KMS-11 (cell line): ENCODE measurements at regions not wholly inside any gene's neighbourhood (a gene's known extent, or its start where the extent isn't known, plus 50 kb on each side); places are given as distances from the start of the nearest gene placed in this dataset.

ENCODE experiments used
- H2AFZ ChIP-seq: fragments of 200-600 bp; sonication (generic); 2 replicates; pipeline ENCODE4 v1.6.1; 2016; ENCODE audit warnings: antibody characterized with exemption, mixed run types, low read depth
- H3K27ac ChIP-seq: fragments of 200-600 bp; sonication (generic); 2 replicates; pipeline ENCODE4 v1.6.1; 2016; ENCODE audit warnings: mild to moderate bottlenecking, mixed run types
- H3K27me3 ChIP-seq: fragments of 200-600 bp; sonication (generic); 2 replicates; pipeline ENCODE4 v1.6.1; 2017; ENCODE audit warnings: mild to moderate bottlenecking, low read depth, mixed run types, moderate library complexity; ENCODE audit not compliant: insufficient read depth
- H3K36me3 ChIP-seq: fragments of 200-600 bp; sonication (generic); 2 replicates; pipeline ENCODE4 v1.6.1; 2017; ENCODE audit warnings: mild to moderate bottlenecking, mixed run types; ENCODE audit not compliant: insufficient read depth
- H3K4me1 ChIP-seq: fragments of 200-600 bp; sonication (generic); 2 replicates; pipeline ENCODE4 v1.6.1; 2016; ENCODE audit warnings: mild to moderate bottlenecking, low read depth, mixed run types; ENCODE audit not compliant: poor library complexity, severe bottlenecking
- H3K4me2 ChIP-seq: fragments of 200-600 bp; sonication (generic); 2 replicates; pipeline ENCODE4 v1.7.0; 2016; ENCODE audit warnings: mild to moderate bottlenecking, mixed run types
- H3K4me3 ChIP-seq: fragments of 200-600 bp; sonication (generic); IDR thresholded peaks from 2 replicates; pipeline ENCODE4 v1.6.1; 2017; ENCODE audit warnings: low read depth, low read length, mixed read lengths; ENCODE audit not compliant: insufficient read depth
- H3K79me2 ChIP-seq: fragments of 200-600 bp; sonication (generic); 2 replicates; pipeline ENCODE4 v1.6.1; 2016; ENCODE audit warnings: low read depth, mixed run types; ENCODE audit not compliant: insufficient read depth
- H3K9ac ChIP-seq: fragments of 200-600 bp; sonication (generic); 2 replicates; pipeline ENCODE4 v1.6.1; 2016; ENCODE audit warnings: mild to moderate bottlenecking, mixed run types
- H4K20me1 ChIP-seq: fragments of 200-600 bp; sonication (generic); 2 replicates; pipeline ENCODE4 v1.6.1; 2016; ENCODE audit warnings: mild to moderate bottlenecking, mixed run types; ENCODE audit not compliant: insufficient read depth
- TF ChIP-seq, protein P1 (sequence below): fragments of 200-600 bp; sonication (generic); conservative IDR thresholded peaks from 2 replicates; pipeline ENCODE4 v1.6.1; 2017; ENCODE audit warnings: low read depth, mild to moderate bottlenecking, antibody characterized with exemption, low read length, moderate library complexity, mixed read lengths

DNA sequence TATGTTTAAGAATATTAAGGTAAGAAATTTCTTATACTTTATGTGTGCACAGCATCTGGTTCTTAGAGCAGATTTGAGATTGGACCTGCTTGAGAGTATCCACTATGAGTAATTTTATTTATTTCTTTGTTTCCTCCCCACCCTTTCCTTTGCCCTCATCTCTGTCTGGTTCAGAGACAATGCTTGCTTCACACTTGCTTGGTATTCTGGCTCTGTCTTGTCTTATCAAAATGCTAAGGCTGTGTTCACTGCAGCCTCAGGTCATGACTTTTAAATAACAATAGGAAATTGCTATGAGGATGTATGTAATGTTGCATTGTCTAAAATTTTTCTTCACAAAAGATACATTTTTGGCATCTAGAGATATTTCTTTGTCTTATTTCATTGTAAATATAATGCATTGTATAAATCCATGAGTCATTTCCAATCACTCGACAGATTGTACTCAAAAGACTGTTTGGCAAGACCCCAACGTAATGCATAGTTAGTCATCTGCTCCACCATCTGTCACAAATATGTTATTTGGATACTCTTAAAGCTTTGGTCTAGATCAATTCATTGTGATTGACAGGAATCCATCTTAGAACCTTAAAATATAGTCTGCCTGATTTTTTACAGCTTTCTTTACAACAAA is 395.7 kb downstream of the AASDHPPT start:
- H3K27ac ChIP-seq, result no peak overlapping the region
- no peaks in the 10 kb centered on the region for H4K20me1 ChIP-seq
- H3K27me3 ChIP-seq, result no peaks in the 10 kb centered on the region
- no peak overlapping the region for H3K9ac ChIP-seq
- no peaks in the 10 kb centered on the region for H3K79me2 ChIP-seq
- TF ChIP-seq, protein P1, sequence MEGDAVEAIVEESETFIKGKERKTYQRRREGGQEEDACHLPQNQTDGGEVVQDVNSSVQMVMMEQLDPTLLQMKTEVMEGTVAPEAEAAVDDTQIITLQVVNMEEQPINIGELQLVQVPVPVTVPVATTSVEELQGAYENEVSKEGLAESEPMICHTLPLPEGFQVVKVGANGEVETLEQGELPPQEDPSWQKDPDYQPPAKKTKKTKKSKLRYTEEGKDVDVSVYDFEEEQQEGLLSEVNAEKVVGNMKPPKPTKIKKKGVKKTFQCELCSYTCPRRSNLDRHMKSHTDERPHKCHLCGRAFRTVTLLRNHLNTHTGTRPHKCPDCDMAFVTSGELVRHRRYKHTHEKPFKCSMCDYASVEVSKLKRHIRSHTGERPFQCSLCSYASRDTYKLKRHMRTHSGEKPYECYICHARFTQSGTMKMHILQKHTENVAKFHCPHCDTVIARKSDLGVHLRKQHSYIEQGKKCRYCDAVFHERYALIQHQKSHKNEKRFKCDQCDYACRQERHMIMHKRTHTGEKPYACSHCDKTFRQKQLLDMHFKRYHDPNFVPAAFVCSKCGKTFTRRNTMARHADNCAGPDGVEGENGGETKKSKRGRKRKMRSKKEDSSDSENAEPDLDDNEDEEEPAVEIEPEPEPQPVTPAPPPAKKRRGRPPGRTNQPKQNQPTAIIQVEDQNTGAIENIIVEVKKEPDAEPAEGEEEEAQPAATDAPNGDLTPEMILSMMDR, result no peak
- H2AFZ ChIP-seq, result no peak overlapping the region
- no peaks in the 10 kb centered on the region for H3K36me3 ChIP-seq
- no peak overlapping the region for H3K4me2 ChIP-seq
- H3K4me1 ChIP-seq, result no peaks in the 10 kb centered on the region
- H3K4me3 ChIP-seq, result no peak overlapping the region

- Histone ChIP-seq H3K9ac (no peak overlapping the region), H4K20me1 (no peaks in the 10 kb centered on the region), H3K27me3 (no peaks in the 10 kb centered on the region), H3K36me3 (no peaks in the 10 kb centered on the region), H3K4me3 (no peak overlapping the region), H2AFZ (no peak overlapping the region), H3K79me2 (no peaks in the 10 kb centered on the region), H3K4me1 (no peaks in the 10 kb centered on the region), H3K27ac (no peak overlapping the region), H3K4me2 (no peak overlapping the region)
- TF ChIP-seq, protein P1, result no peak
Observed at GRCh38 chr11:106474274-106474673, 396.8 kb downstream of the AASDHPPT start.

GRCh38 chr11:106475181-106475580 is 397.7 kb downstream of the AASDHPPT start:
- no peaks in the 10 kb centered on the region for H4K20me1 ChIP-seq
- TF ChIP-seq, protein P1, result no peak
- no peak overlapping the region for H3K27ac ChIP-seq
- H2AFZ ChIP-seq, result no peak overlapping the region
- H3K9ac ChIP-seq, result no peak overlapping the region
- H3K4me2 ChIP-seq, result no peak overlapping the region
- no peaks in the 10 kb centered on the region for H3K36me3 ChIP-seq
- no peaks in the 10 kb centered on the region for H3K27me3 ChIP-seq
- no peaks in the 10 kb centered on the region for H3K4me1 ChIP-seq
- H3K79me2 ChIP-seq, result no peaks in the 10 kb centered on the region
- H3K4me3 ChIP-seq, result no peak overlapping the region

DNA sequence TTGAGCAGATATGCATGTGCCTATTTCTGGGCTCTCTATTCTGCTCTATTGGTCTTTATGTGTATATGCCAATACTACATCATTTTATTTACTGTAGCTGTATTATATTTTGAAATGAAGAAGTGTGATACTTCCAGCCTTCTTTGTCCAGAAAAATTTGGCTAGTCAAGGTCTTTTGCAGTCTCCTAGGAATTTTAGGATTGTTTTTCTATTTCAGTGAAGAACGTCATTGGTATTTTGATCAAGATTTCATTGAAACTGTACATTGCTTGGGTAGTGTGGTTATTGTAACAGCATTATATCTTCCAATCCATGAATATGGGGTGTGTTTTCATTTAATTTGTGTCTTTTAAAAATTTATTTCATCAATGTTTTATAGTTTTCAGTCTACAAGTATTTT is 400.3 kb downstream of the AASDHPPT start:
- H2AFZ ChIP-seq, result no peak overlapping the region
- H3K9ac ChIP-seq, result no peak overlapping the region
- H3K36me3 ChIP-seq, result no peaks in the 10 kb centered on the region
- no peaks in the 10 kb centered on the region for H3K27me3 ChIP-seq
- no peaks in the 10 kb centered on the region for H3K4me1 ChIP-seq
- no peaks in the 10 kb centered on the region for H3K79me2 ChIP-seq
- H3K27ac ChIP-seq, result no peak overlapping the region
- H4K20me1 ChIP-seq, result no peaks in the 10 kb centered on the region
- TF ChIP-seq, protein P1, result no peak
- no peak overlapping the region for H3K4me3 ChIP-seq
- no peak overlapping the region for H3K4me2 ChIP-seq
